Common myeloid progenitor, CD34-positive (primary cell): ENCODE measurements at regions not wholly inside any gene's neighbourhood (a gene's known extent, or its start where the extent isn't known, plus 50 kb on each side); places are given as distances from the start of the nearest gene placed in this dataset.

ENCODE experiments used
- CTCF ChIA-PET: fragments of 350-600 bp; sonication (Branson Sonifier 250); formaldehyde crosslinking; loops from one replicate; lab custom pipeline; 2021; ENCODE audit warnings: antibody characterized with exemption; lab: Charles Lee
- POLR2A ChIA-PET: fragments of 350-600 bp; sonication (Branson Sonifier 250); formaldehyde crosslinking; loops from one replicate; lab custom pipeline; 2021; ENCODE audit warnings: antibody characterized with exemption; lab: Charles Lee
- DNase-seq, 3 donors: peaks; one replicate each; pipeline versions ENCODE4 v3.0.0 to v3.0.0-alpha.2; 2013
- H3K27ac ChIP-seq, 2 experiments: 1 replicate in 1 of 2; 2 replicates in 1 of 2; pipeline ENCODE4 v1.7.0; 2013; ENCODE audit warnings: inconsistent platforms in 2 of 2, low read length in 2 of 2, mild to moderate bottlenecking in 2 of 2, low read depth in 1 of 2, moderate library complexity in 1 of 2; ENCODE audit not compliant: severe bottlenecking in 2 of 2, insufficient read depth in 1 of 2, poor library complexity in 1 of 2
- H3K27me3 ChIP-seq, 5 experiments: replicated peaks in 2 of 5; 1 replicate in 3 of 5; 2 replicates in 2 of 5; pipeline versions ENCODE4 v1.6.1 to v1.7.0; 2013; ENCODE audit warnings: low read length in 4 of 5, mild to moderate bottlenecking in 2 of 5, moderate library complexity in 2 of 5, inconsistent platforms in 1 of 5; ENCODE audit not compliant: insufficient read depth in 5 of 5, control insufficient read depth in 4 of 5
- H3K36me3 ChIP-seq, 4 experiments: 1 replicate in 2 of 4; 2 replicates in 2 of 4; pipeline versions ENCODE4 v1.6.1 to v1.7.0; 2013; ENCODE audit warnings: low read length in 3 of 4, control low read depth in 1 of 4, mild to moderate bottlenecking in 1 of 4; ENCODE audit not compliant: control insufficient read depth in 4 of 4, insufficient read depth in 4 of 4
- H3K4me1 ChIP-seq, 4 experiments: 1 replicate in 3 of 4; 2 replicates in 1 of 4; pipeline versions ENCODE4 v1.6.1 to v1.7.1; 2013; ENCODE audit warnings: low read length in 3 of 4, mild to moderate bottlenecking in 3 of 4, control low read depth in 1 of 4, inconsistent platforms in 1 of 4, moderate library complexity in 1 of 4; ENCODE audit not compliant: control insufficient read depth in 4 of 4, insufficient read depth in 4 of 4; ENCODE audit errors: control extremely low read depth in 1 of 4
- H3K4me3 ChIP-seq, 7 experiments: 1 replicate in 4 of 7; 2 replicates in 3 of 7; pipeline versions ENCODE4 v1.5.1 to v1.7.0; 2013; ENCODE audit warnings: mild to moderate bottlenecking in 7 of 7, low read length in 6 of 7, moderate library complexity in 6 of 7, inconsistent platforms in 2 of 7, low read depth in 2 of 7, control low read depth in 1 of 7; ENCODE audit not compliant: insufficient read depth in 4 of 7, control insufficient read depth in 1 of 7; ENCODE audit errors: extremely low read depth in 1 of 7
- H3K9me3 ChIP-seq, 5 experiments: 1 replicate in 4 of 5; 2 replicates in 1 of 5; pipeline versions ENCODE4 v1.6.1 to v1.7.1; 2013; ENCODE audit warnings: low read length in 4 of 5, mild to moderate bottlenecking in 2 of 5, inconsistent platforms in 1 of 5, low read depth in 1 of 5, moderate library complexity in 1 of 5; ENCODE audit not compliant: control insufficient read depth in 4 of 5, insufficient read depth in 2 of 5; ENCODE audit errors: control extremely low read depth in 1 of 5
- WGBS: methylation state at CpG from one replicate; pipeline ENCODE4 v1.1.5; 2013; ENCODE audit not compliant: insufficient coverage; 5-methylcytosine and 5-hydroxymethylcytosine counted together

DNA sequence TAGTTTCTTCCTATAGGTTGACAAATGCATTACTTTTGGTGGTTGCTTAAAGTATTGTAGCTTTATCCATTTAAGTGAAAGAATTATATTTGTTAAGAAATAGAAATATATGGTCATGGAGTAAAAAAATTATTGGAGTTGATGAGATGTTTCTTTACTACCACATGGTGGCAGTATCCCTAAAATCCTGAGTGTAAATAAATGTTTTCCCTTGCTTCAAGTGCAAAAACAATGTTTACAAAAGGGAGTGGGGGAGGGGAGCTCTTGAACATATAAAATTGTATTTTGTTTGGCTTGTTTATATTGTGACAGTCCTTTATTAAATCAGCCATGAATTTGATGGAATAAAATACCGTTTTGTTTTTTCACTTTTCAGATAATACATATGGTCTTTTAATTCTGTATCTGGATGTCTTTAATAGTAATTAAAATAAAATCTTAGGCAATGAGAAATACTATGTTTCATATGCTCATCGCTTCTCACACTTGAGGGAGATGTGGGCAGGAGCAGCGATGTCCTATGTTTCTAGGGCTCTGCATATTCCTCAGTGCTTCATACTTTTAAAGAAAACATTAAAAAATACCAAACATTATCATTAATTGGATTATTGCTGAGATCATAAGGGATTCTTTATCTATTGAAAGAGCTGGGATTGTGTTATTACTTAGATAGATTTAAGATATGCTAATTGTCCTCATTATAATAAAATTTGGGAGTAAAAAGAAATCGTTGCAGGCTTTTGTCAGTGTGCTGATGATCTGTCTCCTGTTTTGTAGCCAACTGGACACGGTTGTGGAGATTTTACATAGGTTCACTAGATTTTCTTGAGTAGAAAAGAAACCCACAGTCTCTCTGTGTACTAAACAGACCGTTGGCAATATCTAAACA lies 349.7 kb downstream of the TUSC7 start:
- no peaks in the 10 kb centered on the region for H3K9me3 ChIP-seq
- no peaks in the 10 kb centered on the region for H3K27me3 ChIP-seq
- POLR2A ChIA-PET = no interaction called here
- 90% methylated on average over 2 of the region's 6 CpGs for WGBS
- CTCF ChIA-PET = interaction anchor here (1.0 to 3.6 kb wide), 10 partner anchors 10 to 465 kb away, joined by 3 to 42 read pairs (median 4); no protein-coding TSS in a partner anchor
- no peak overlapping the region for H3K27ac ChIP-seq
- H3K4me3 ChIP-seq = no peak overlapping the region
- H3K4me1 ChIP-seq = peaks cover 0 to 22% (median 11%) of the 10 kb centered on the region in 4 experiments
- DNase-seq = peak; percentile 33 to 42 (median 40)
- H3K36me3 ChIP-seq = no peaks in the 10 kb centered on the region

GRCh38 chr3:117059956-117060270 lies 350.3 kb downstream of the TUSC7 start:
- no peaks in the 10 kb centered on the region for H3K27me3 ChIP-seq
- DNase-seq = no peak
- no peak overlapping the region for H3K4me3 ChIP-seq
- H3K27ac ChIP-seq = no peak overlapping the region
- ChIA-PET POLR2A (no interaction called here), CTCF (interaction anchor here (1.2 to 3.6 kb wide), 4 partner anchors 9 to 384 kb away, joined by 4 to 42 read pairs (median 8); no protein-coding TSS in a partner anchor)
- H3K9me3 ChIP-seq = no peaks in the 10 kb centered on the region
- peaks cover 0 to 19% (median 7%) of the 10 kb centered on the region in 4 experiments for H3K4me1 ChIP-seq
- no peaks in the 10 kb centered on the region for H3K36me3 ChIP-seq
- WGBS = 100% methylated on average over 2 of the region's 3 CpGs

DNA sequence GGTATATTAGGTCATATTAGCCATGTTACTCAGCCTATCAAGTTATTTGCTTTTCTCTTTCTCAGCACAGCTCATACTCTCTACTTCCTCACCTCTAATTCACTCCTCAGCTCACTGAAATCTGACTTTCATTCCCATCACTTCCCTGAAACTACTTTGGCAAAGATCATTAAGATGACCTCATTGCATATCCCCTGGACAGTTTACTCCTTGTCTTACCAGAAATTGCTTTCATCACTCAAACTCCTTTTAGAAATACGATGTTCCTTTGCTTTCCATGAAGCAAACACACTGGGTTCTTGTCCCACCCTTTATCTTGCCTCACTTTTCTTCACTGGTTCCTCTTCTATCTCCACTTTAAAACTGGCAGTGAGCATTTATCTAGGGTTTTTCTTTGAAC lies 354.4 kb downstream of the TUSC7 start:
- no peak overlapping the region for H3K27ac ChIP-seq
- 92% methylated on average over 1 of the region's 1 CpG for WGBS
- no peak overlapping the region for H3K4me3 ChIP-seq
- H3K9me3 ChIP-seq = no peaks in the 10 kb centered on the region
- ChIA-PET POLR2A (no interaction called here), CTCF (interaction anchor here (1.7 kb wide), 1 partner anchor 14 kb away, joined by 3 read pairs; no protein-coding TSS in a partner anchor)
- peaks cover 0 to 2% (median 0%) of the 10 kb centered on the region in 4 experiments for H3K4me1 ChIP-seq
- no peaks in the 10 kb centered on the region for H3K36me3 ChIP-seq
- H3K27me3 ChIP-seq = no peaks in the 10 kb centered on the region
- no peak for DNase-seq

DNA sequence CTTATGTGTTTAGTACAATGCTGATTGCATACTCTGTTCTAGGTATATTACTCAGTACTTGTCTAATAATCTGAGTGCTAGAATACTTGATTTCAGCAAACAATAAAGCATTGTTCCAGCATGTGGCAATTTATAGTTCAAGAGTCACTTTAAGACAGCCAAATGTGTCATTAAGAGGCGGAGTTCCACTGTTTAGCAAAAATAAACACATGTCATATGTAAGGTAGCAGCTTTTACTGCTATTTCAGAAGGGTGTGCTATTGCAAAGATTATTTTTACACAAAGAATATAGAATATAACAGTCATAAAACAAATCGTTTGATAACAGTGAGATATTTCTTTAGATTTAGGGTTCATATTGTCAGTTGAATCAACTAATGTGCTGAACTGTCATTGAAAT lies 358.7 kb downstream of the TUSC7 start:
- 100% methylated on average over 2 of the region's 2 CpGs for WGBS
- ChIA-PET CTCF (interaction anchor here (1.6 kb wide), 1 partner anchor 8 kb away, joined by 9 read pairs; no protein-coding TSS in a partner anchor), POLR2A (no interaction called here)
- DNase-seq = no peak
- no peak overlapping the region for H3K27ac ChIP-seq
- H3K36me3 ChIP-seq = no peaks in the 10 kb centered on the region
- H3K27me3 ChIP-seq = peaks cover 0 to 2% (median 0%) of the 10 kb centered on the region in 5 experiments
- peaks cover 0 to 2% (median 0%) of the 10 kb centered on the region in 4 experiments for H3K4me1 ChIP-seq
- H3K4me3 ChIP-seq = no peak overlapping the region
- no peaks in the 10 kb centered on the region for H3K9me3 ChIP-seq

- CTCF ChIA-PET = interaction anchor here (0.6 kb wide), 2 partner anchors 26 to 800 kb away, joined by 3 read pairs; no protein-coding TSS in a partner anchor
These were observed 365.2 kb downstream of the TUSC7 start for GRCh38 chr3:117074826-117075225.

GRCh38 chr3:117079997-117080396 lies 370.4 kb downstream of the TUSC7 start:
- Histone ChIP-seq H3K4me1 (no peaks in the 10 kb centered on the region), H3K4me3 (no peak overlapping the region), H3K27me3 (no peaks in the 10 kb centered on the region), H3K9me3 (no peaks in the 10 kb centered on the region), H3K27ac (no peak overlapping the region), H3K36me3 (no peaks in the 10 kb centered on the region)
- ChIA-PET POLR2A (no interaction called here), CTCF (interaction anchor here (1.2 kb wide), 1 partner anchor 15 kb away, joined by 3 read pairs; no protein-coding TSS in a partner anchor)
- WGBS = 100% methylated on average over 3 of the region's 4 CpGs
- DNase-seq = no peak

More at GRCh38 chr3:117074826-117075225, 365.2 kb downstream of the TUSC7 start:
- no peaks in the 10 kb centered on the region for H3K36me3 ChIP-seq
- DNase-seq = no peak
- no peaks in the 10 kb centered on the region for H3K4me1 ChIP-seq
- peaks cover 0 to 2% (median 0%) of the 10 kb centered on the region in 5 experiments for H3K27me3 ChIP-seq
- WGBS = 94% methylated on average over 2 of the region's 3 CpGs
- H3K9me3 ChIP-seq = no peaks in the 10 kb centered on the region
- no peak overlapping the region for H3K27ac ChIP-seq
- POLR2A ChIA-PET = no interaction called here
- H3K4me3 ChIP-seq = no peak overlapping the region

DNA sequence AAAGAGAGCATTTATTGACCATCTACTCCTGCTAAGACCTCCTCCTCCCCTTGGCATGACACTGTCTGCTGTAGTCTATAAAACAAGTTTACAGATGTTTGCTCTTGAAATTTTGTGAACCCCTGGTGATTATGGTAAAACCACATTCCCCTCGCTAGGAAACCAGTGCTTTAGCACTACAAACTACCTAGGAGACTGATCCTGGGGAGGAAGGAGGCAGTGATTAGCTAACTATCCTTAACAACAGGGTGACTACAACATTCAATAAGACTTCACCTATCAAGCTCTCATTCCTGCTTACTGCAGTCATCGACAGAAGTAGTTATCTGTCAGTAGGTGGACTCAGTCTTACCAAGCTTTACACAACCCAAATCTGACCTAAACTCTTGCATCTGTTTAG lies 371.3 kb downstream of the TUSC7 start:
- POLR2A ChIA-PET = no interaction called here
- Histone ChIP-seq H3K36me3 (no peaks in the 10 kb centered on the region), H3K27me3 (no peaks in the 10 kb centered on the region), H3K4me1 (no peaks in the 10 kb centered on the region), H3K27ac (no peak overlapping the region), H3K4me3 (no peak overlapping the region), H3K9me3 (no peaks in the 10 kb centered on the region)
- CTCF ChIA-PET = interaction anchor here (1.1 kb wide), 1 partner anchor 282 kb away, joined by 3 read pairs; no protein-coding TSS in a partner anchor
- no peak for DNase-seq
- 100% methylated on average over 2 of the region's 2 CpGs for WGBS
